SK-N-SH (cell line): ENCODE measurements at regions not wholly inside any gene's neighbourhood (a gene's known extent, or its start where the extent isn't known, plus 50 kb on each side); places are given as distances from the start of the nearest gene placed in this dataset.

ENCODE experiments used
- CTCF ChIA-PET: fragments of 300-600, 350-600 bp; formaldehyde crosslinking; extraction: SDS; loops from one replicate; lab custom pipeline; 2021; lab: Yijun Ruan, JAX
- POLR2A ChIA-PET: fragments of 350-600 bp; sonication (Branson Sonifier 250); formaldehyde crosslinking; extraction: SDS; loops from one replicate; lab custom pipeline; 2020; ENCODE audit warnings: antibody characterized with exemption, inconsistent platforms; lab: Yijun Ruan, JAX
- DNase-seq: peaks from one replicate; pipeline ENCODE4 v3.0.0; 2012
- H2AFZ ChIP-seq: fragments of 200-600 bp; sonication (generic); 2 replicates; pipeline ENCODE4 v1.8.1; 2016; ENCODE audit warnings: antibody characterized with exemption, mild to moderate bottlenecking, low read depth
- H3F3A ChIP-seq: fragments of 200-600 bp; sonication (generic); replicated peaks from 2 replicates; pipeline ENCODE3; 2016; ENCODE audit warnings: antibody characterized with exemption, mild to moderate bottlenecking; ENCODE audit not compliant: insufficient read depth
- H3K27ac ChIP-seq, 2 experiments: fragments of 200-500 bp in 1 of 2; fragments of 200-600 bp in 1 of 2; sonication (Bioruptor generic) in 1 of 2; sonication (generic), shearing (Covaris generic) in 1 of 2; 2 replicates each; pipeline versions ENCODE4 v1.5.1 to v1.6.1; 2014 to 2016; ENCODE audit warnings: low read depth in 2 of 2, inconsistent platforms in 1 of 2, low read length in 1 of 2, mild to moderate bottlenecking in 1 of 2, mixed read lengths in 1 of 2
- H3K27me3 ChIP-seq: fragments of 200-600 bp; sonication (generic), shearing (Covaris generic); 2 replicates; pipeline ENCODE4 v1.6.1; 2016; ENCODE audit warnings: mixed run types; ENCODE audit not compliant: insufficient read depth
- H3K36me3 ChIP-seq, 2 experiments: fragments of 200-500 bp in 1 of 2; fragments of 200-600 bp in 1 of 2; sonication (Bioruptor generic) in 1 of 2; sonication (generic) in 1 of 2; replicated peaks in 1 of 2; 2 replicates each; pipeline versions ENCODE3 to v1.5.1; 2014 to 2016; ENCODE audit warnings: low read length in 1 of 2, mild to moderate bottlenecking in 1 of 2; ENCODE audit not compliant: insufficient read depth in 2 of 2, control insufficient read depth in 1 of 2
- H3K4me1 ChIP-seq, 2 experiments: fragments of 200-500 bp in 1 of 2; fragments of 200-600 bp in 1 of 2; sonication (Bioruptor generic) in 1 of 2; sonication (generic), shearing (Covaris generic) in 1 of 2; 2 replicates each; pipeline versions ENCODE4 v1.5.1 to v1.6.1; 2014 to 2016; ENCODE audit warnings: low read depth in 1 of 2, low read length in 1 of 2, mixed run types in 1 of 2; ENCODE audit not compliant: insufficient read depth in 2 of 2, control insufficient read depth in 1 of 2
- H3K4me2 ChIP-seq: fragments of 200-600 bp; sonication (generic), shearing (Covaris generic); 2 replicates; pipeline ENCODE4 v1.6.1; 2017; ENCODE audit warnings: mixed run types
- H3K4me3 ChIP-seq, 2 experiments: fragments of 200-500 bp in 1 of 2; fragments of 200-600 bp in 1 of 2; sonication (Bioruptor generic) in 1 of 2; sonication (generic), shearing (Covaris generic) in 1 of 2; 2 replicates each; pipeline versions ENCODE4 v1.5.1 to v1.8.1; 2014 to 2016; ENCODE audit warnings: low read depth in 2 of 2, inconsistent platforms in 1 of 2, low read length in 1 of 2, mild to moderate bottlenecking in 1 of 2, mixed read lengths in 1 of 2, moderate library complexity in 1 of 2
- H3K79me2 ChIP-seq: fragments of 200-600 bp; sonication (generic); 2 replicates; pipeline ENCODE4 v1.8.1; 2017; ENCODE audit warnings: mild to moderate bottlenecking; ENCODE audit not compliant: insufficient read depth
- H3K9ac ChIP-seq: fragments of 200-600 bp; sonication (generic); 2 replicates; pipeline ENCODE4 v1.6.1; 2017; ENCODE audit warnings: mixed run types
- H3K9me2 ChIP-seq: fragments of 200-600 bp; sonication (generic); 2 replicates; pipeline ENCODE4 v1.6.1; 2017; ENCODE audit warnings: mixed run types
- H3K9me3 ChIP-seq: fragments of 200-600 bp; sonication (generic); 2 replicates; pipeline ENCODE4 v1.6.1; 2017; ENCODE audit warnings: mixed run types, mild to moderate bottlenecking, moderate library complexity
- H4K20me1 ChIP-seq: fragments of 200-600 bp; sonication (generic); 2 replicates; pipeline ENCODE4 v1.6.1; 2017; ENCODE audit warnings: mild to moderate bottlenecking, mixed run types; ENCODE audit not compliant: insufficient read depth
- FOSL2 ChIP-seq: IDR thresholded peaks from 2 replicates; pipeline ENCODE4 v1.4.0; 2012; ENCODE audit warnings: low read depth, mild to moderate bottlenecking, moderate library complexity, borderline replicate concordance
- FOXJ3 ChIP-seq: sonication (generic); formaldehyde crosslinking; IDR thresholded peaks from 2 replicates; pipeline ENCODE4 v1.5.1; 2020; ENCODE audit warnings: mild to moderate bottlenecking, missing genetic modification reagents
- GATA2 ChIP-seq: sonication (generic); formaldehyde crosslinking; IDR thresholded peaks from 2 replicates; pipeline ENCODE4 v1.5.0; 2020; ENCODE audit warnings: mild to moderate bottlenecking, missing genetic modification reagents
- JUND ChIP-seq: IDR thresholded peaks from 2 replicates; pipeline ENCODE4 v1.4.0; 2012
- MEF2A ChIP-seq: IDR thresholded peaks from 2 replicates; pipeline ENCODE4 v1.4.0; 2012; ENCODE audit warnings: low read depth, borderline replicate concordance
- MXI1 ChIP-seq: IDR thresholded peaks from 2 replicates; pipeline ENCODE4 v1.6.1; 2012; ENCODE audit warnings: mild to moderate bottlenecking, low read depth, low read length, improper control_type of control experiment
- NRF1 ChIP-seq: IDR thresholded peaks from 2 replicates; pipeline ENCODE4 v1.6.1; 2012; ENCODE audit warnings: low read depth, mild to moderate bottlenecking, low read length
- POLR2AphosphoS5 ChIP-seq: IDR thresholded peaks from 2 replicates; pipeline ENCODE4 v1.6.1; 2012; ENCODE audit warnings: low read depth, low read length
- RCOR1 ChIP-seq: fragments of 150-350 bp; IDR thresholded peaks from 2 replicates; pipeline ENCODE4 v1.6.1; 2017; ENCODE audit warnings: antibody characterized with exemption, low read length
- RFX5 ChIP-seq: IDR thresholded peaks from 2 replicates; pipeline ENCODE4 v1.6.1; 2012; ENCODE audit warnings: mild to moderate bottlenecking, improper control_type of control experiment, low read length
- RXRA ChIP-seq: IDR thresholded peaks from 2 replicates; pipeline ENCODE4 v1.4.0; 2012; ENCODE audit warnings: low read depth, mild to moderate bottlenecking, borderline replicate concordance
- SIN3A ChIP-seq: IDR thresholded peaks from 2 replicates; pipeline ENCODE4 v1.6.1; 2012; ENCODE audit warnings: low read depth, mild to moderate bottlenecking, low read length, moderate library complexity, borderline replicate concordance
- SMC3 ChIP-seq: IDR thresholded peaks from 2 replicates; pipeline ENCODE4 v1.6.1; 2012; ENCODE audit warnings: low read depth, low read length, improper control_type of control experiment
- TCF12 ChIP-seq: IDR thresholded peaks from 2 replicates; pipeline ENCODE4 v1.4.0; 2012
- WGBS: methylation state at CpG from one replicate; pipeline ENCODE4 v1.1.6; 2017; ENCODE audit warnings: low lambda C conversion rate; 5-methylcytosine and 5-hydroxymethylcytosine counted together
- TF ChIP-seq, protein P1 (sequence below): fragments of 200-600 bp; sonication (generic); IDR thresholded peaks from 2 replicates; pipeline ENCODE4 v1.6.1; 2017; ENCODE audit warnings: antibody characterized with exemption, mild to moderate bottlenecking, moderate library complexity
- TF ChIP-seq, protein P2 (sequence below): fragments of 150-350 bp; IDR thresholded peaks from 2 replicates; pipeline ENCODE4 v1.6.1; 2016; ENCODE audit warnings: mild to moderate bottlenecking, low read depth, low read length
- TF ChIP-seq, protein P3 (sequence below): IDR thresholded peaks from 2 replicates; pipeline ENCODE4 v1.4.0; 2012; ENCODE audit warnings: low read depth, borderline replicate concordance
- TF ChIP-seq, protein P4 (sequence below): IDR thresholded peaks from 2 replicates; pipeline ENCODE4 v1.4.0; 2012; ENCODE audit warnings: low read depth

DNA sequence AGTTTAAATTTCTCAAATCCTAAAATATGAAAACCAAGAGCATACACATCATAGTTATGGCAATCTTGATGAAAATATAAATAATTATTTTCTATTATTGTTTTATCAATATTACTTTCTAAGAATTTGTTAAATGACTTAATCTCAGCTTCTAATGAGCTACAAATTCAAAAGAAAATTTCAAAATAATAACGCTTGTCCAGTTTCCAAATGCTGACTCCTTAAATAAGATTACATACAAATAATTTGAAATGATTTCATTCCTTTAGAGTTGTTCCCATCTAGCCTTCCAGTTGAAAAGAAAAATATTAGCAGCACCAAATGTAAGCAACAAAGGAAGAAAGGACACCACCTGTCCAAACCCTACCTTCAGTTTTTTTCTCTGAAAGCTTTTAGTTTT lies 82.4 kb upstream of the COL5A2 start (continued):
- TF ChIP-seq RFX5 (no peak), FOXJ3 (CRISPR knock-in tag) (no peak), MEF2A (no peak), SIN3A (no peak)
- TF ChIP-seq, protein P1, sequence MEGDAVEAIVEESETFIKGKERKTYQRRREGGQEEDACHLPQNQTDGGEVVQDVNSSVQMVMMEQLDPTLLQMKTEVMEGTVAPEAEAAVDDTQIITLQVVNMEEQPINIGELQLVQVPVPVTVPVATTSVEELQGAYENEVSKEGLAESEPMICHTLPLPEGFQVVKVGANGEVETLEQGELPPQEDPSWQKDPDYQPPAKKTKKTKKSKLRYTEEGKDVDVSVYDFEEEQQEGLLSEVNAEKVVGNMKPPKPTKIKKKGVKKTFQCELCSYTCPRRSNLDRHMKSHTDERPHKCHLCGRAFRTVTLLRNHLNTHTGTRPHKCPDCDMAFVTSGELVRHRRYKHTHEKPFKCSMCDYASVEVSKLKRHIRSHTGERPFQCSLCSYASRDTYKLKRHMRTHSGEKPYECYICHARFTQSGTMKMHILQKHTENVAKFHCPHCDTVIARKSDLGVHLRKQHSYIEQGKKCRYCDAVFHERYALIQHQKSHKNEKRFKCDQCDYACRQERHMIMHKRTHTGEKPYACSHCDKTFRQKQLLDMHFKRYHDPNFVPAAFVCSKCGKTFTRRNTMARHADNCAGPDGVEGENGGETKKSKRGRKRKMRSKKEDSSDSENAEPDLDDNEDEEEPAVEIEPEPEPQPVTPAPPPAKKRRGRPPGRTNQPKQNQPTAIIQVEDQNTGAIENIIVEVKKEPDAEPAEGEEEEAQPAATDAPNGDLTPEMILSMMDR: no peak
- TF ChIP-seq, all 33 proteins: peak for 0

DNA sequence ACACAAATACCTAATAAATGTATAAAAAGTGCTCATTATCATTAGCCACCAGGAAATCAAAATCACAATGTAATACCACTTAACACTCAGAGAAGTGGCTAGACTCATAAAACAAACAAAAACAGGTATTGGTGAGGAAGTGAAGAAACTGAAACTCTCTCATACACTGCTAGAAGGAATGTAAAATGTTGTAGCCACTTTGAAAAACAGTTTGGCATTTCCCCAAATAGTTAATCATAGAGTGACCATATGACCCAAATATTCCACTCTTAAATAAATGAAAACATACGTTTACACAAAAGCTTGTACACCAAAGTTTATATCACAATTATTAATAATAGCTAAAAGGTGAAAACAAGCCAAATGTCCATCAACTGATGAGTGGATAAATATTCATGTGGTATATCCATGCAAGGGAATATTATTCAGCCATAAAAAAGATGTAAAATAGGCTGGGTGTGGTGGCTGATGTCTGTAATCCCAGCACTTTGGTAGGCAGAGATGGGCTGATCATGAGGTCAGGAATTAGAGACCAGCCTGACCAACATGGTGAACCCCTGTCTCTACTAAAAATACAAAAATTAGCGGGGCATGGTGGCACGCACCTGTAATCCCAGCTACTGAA lies 86.2 kb upstream of the COL5A2 start:
- H3K27ac ChIP-seq: peak overlapping the region in 1 of 2 experiments; percentile 97; a peak in 2 of 4 replicates
- no peaks in the 10 kb centered on the region for H3K9me2 ChIP-seq
- no peaks in the 10 kb centered on the region for H3K27me3 ChIP-seq
- no peaks in the 10 kb centered on the region for H4K20me1 ChIP-seq
- peaks cover 8% of the 10 kb centered on the region; the same call in 1 of the 2 replicates for H3K9me3 ChIP-seq
- H3K36me3 ChIP-seq: peaks cover 0 to 9% of the 10 kb centered on the region in 2 experiments
- H3K4me1 ChIP-seq: peaks cover 0 to 17% of the 10 kb centered on the region in 2 experiments; a peak in 2 of 4 replicates
- no peak overlapping the region for H3K9ac ChIP-seq
- ChIA-PET POLR2A (no interaction called here), CTCF (no interaction called here)
- no peak overlapping the region for H3K4me3 ChIP-seq
- WGBS: 93% methylated on average over 3 of the region's 3 CpGs
- no peak overlapping the region for H3K4me2 ChIP-seq
- H3K79me2 ChIP-seq: no peaks in the 10 kb centered on the region; the same call in 1 of the 2 replicates
- TF ChIP-seq GATA2 (CRISPR knock-in tag): no peak
- TF ChIP-seq, protein P2, sequence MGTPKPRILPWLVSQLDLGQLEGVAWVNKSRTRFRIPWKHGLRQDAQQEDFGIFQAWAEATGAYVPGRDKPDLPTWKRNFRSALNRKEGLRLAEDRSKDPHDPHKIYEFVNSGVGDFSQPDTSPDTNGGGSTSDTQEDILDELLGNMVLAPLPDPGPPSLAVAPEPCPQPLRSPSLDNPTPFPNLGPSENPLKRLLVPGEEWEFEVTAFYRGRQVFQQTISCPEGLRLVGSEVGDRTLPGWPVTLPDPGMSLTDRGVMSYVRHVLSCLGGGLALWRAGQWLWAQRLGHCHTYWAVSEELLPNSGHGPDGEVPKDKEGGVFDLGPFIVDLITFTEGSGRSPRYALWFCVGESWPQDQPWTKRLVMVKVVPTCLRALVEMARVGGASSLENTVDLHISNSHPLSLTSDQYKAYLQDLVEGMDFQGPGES: no peak
- no peak for TF ChIP-seq MXI1
- no peak for TF ChIP-seq RXRA
- DNase-seq: no peak
- H3F3A ChIP-seq: peaks cover 46% of the 10 kb centered on the region
- H2AFZ ChIP-seq: no peak overlapping the region

DNA sequence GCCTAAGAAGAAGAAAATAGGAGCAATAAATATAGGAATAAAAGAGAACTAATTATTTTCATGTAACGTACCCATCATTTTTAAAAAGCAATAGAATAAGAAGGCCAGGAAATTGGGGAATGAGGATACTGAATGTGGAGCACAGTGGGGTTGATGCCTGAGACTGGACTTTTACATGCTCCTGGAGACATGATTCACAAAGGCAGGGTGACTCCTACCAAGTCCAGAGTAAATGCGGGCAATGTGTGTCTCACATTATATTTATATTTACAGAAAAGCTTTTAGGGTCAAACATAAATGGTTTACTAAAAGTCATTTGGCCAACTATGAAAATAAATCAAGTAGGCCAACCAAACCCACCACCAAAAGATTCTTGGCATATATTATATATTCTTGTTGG lies 87.9 kb upstream of the COL5A2 start:
- no peak for DNase-seq
- H3K27me3 ChIP-seq: no peaks in the 10 kb centered on the region
- no peaks in the 10 kb centered on the region for H4K20me1 ChIP-seq
- 43% methylated on average over 2 of the region's 2 CpGs for WGBS
- H3F3A ChIP-seq: peaks cover 31% of the 10 kb centered on the region
- ChIA-PET CTCF (no interaction called here), POLR2A (no interaction called here)
- H3K79me2 ChIP-seq: no peaks in the 10 kb centered on the region; the same call in 1 of the 2 replicates
- H3K4me2 ChIP-seq: no peak overlapping the region
- no peaks in the 10 kb centered on the region for H3K9me2 ChIP-seq
- H3K9ac ChIP-seq: peak overlapping the region; percentile 65; the same call in 1 of the 2 replicates
- H3K9me3 ChIP-seq: peaks cover 8% of the 10 kb centered on the region; the same call in 1 of the 2 replicates
- no peak overlapping the region; the same call in 1 of the 2 replicates for H2AFZ ChIP-seq
- no peak overlapping the region for H3K4me3 ChIP-seq
- H3K4me1 ChIP-seq: peaks cover 0 to 11% of the 10 kb centered on the region in 2 experiments; a peak in 2 of 4 replicates
- peaks cover 0 to 9% of the 10 kb centered on the region in 2 experiments for H3K36me3 ChIP-seq
- H3K27ac ChIP-seq: peak overlapping the region; percentile 91 to 97
- no peak for TF ChIP-seq JUND
- TF ChIP-seq RXRA: no peak
- no peak for TF ChIP-seq GATA2 (CRISPR knock-in tag)
- TF ChIP-seq RCOR1: no peak
- TF ChIP-seq POLR2AphosphoS5: no peak
- TF ChIP-seq TCF12: no peak
- TF ChIP-seq SMC3: no peak
- TF ChIP-seq, protein P3, sequence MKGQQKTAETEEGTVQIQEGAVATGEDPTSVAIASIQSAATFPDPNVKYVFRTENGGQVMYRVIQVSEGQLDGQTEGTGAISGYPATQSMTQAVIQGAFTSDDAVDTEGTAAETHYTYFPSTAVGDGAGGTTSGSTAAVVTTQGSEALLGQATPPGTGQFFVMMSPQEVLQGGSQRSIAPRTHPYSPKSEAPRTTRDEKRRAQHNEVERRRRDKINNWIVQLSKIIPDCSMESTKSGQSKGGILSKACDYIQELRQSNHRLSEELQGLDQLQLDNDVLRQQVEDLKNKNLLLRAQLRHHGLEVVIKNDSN: no peak
- TF ChIP-seq FOSL2: no peak
- TF ChIP-seq, protein P2: no peak
- TF ChIP-seq, protein P4, sequence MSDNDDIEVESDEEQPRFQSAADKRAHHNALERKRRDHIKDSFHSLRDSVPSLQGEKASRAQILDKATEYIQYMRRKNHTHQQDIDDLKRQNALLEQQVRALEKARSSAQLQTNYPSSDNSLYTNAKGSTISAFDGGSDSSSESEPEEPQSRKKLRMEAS: no peak
- no peak for TF ChIP-seq NRF1
- TF ChIP-seq MXI1: no peak
